Right lobe of liver (tissue), 4 donors: ENCODE measurements at regions not wholly inside any gene's neighbourhood (a gene's known extent, or its start where the extent isn't known, plus 50 kb on each side); places are given as distances from the start of the nearest gene placed in this dataset.

Experiments used
- CTCF ChIP-seq, 4 donors: fragments of 200-600 bp in 3 of 4; fragments of 450-650 bp in 1 of 4; IDR thresholded peaks; one replicate each; pipeline versions ENCODE4 v1.5.1 to v1.8.0; 2016 to 2022; ENCODE audit warnings: antibody characterized with exemption in 4 of 4, mild to moderate bottlenecking in 2 of 4
- POLR2A ChIP-seq: fragments of 450-650 bp; IDR thresholded peaks from one replicate; pipeline ENCODE4 v1.6.1; 2017; ENCODE audit warnings: antibody characterized with exemption, mild to moderate bottlenecking
- donor health status: DM: no; HTN: no; CAD: no.
- donor health status: DM: no; HTN: no; CAD: no.
- donor health status: DM: no; HTN: yes; CAD: no.

GRCh38 chr2:82913566-82913965, 1545.5 kb downstream of the SUCLG1 start:
- no peak for TF ChIP-seq CTCF (IDR thresholded peaks at IDR 0.05)
- TF ChIP-seq POLR2A, result no peak
